ENCODE measurements at regions not wholly inside any gene's neighbourhood (a gene's known extent, or its start where the extent isn't known, plus 50 kb on each side); places are given as distances from the start of the nearest gene placed in this dataset.

GRCh38 chr12:71335963-71336257 is 103.7 kb upstream of the LGR5 start:
- TF ChIP-seq CTCF (IDR thresholded peaks at IDR 0.05) (no peak), POLR2AphosphoS5 (IDR thresholded peaks at IDR 0.05) (no peak), POLR2A (IDR thresholded peaks at IDR 0.05) (no peak)
